Loucy (cell line): ENCODE measurements at regions not wholly inside any gene's neighbourhood (a gene's known extent, or its start where the extent isn't known, plus 50 kb on each side); places are given as distances from the start of the nearest gene placed in this dataset.

ENCODE experiments used
- H2AFZ ChIP-seq: fragments of 200-600 bp; sonication (generic); 2 replicates; pipeline ENCODE4 v1.6.0; 2016; ENCODE audit warnings: antibody characterized with exemption, mild to moderate bottlenecking, low read length, moderate library complexity
- H3F3A ChIP-seq: fragments of 200-600 bp; 2 replicates; pipeline ENCODE4 v1.6.0; 2016; ENCODE audit warnings: antibody characterized with exemption, low read depth, mild to moderate bottlenecking
- H3K27me3 ChIP-seq: fragments of 200-600 bp; sonication (generic); 2 replicates; pipeline ENCODE4 v1.6.1; 2014; ENCODE audit warnings: low read length, mild to moderate bottlenecking; ENCODE audit not compliant: insufficient read depth, poor library complexity, severe bottlenecking
- H3K36me3 ChIP-seq: fragments of 200-600 bp; sonication (generic); 2 replicates; pipeline ENCODE4 v1.6.1; 2016; ENCODE audit warnings: low read length; ENCODE audit not compliant: insufficient read depth
- H3K4me1 ChIP-seq: fragments of 200-600 bp; sonication (generic); 2 replicates; pipeline ENCODE4 v1.5.1; 2014; ENCODE audit warnings: low read length, mild to moderate bottlenecking; ENCODE audit not compliant: insufficient read depth, poor library complexity, severe bottlenecking
- H3K4me2 ChIP-seq: fragments of 200-600 bp; sonication (generic); 2 replicates; pipeline ENCODE4 v1.6.0; 2014; ENCODE audit warnings: antibody characterized with exemption, low read length, low read depth, mild to moderate bottlenecking; ENCODE audit not compliant: poor library complexity, severe bottlenecking
- H3K4me3 ChIP-seq: fragments of 200-600 bp; sonication (generic); 2 replicates; pipeline ENCODE4 v1.5.1; 2014; ENCODE audit warnings: low read length, mild to moderate bottlenecking, mixed read lengths; ENCODE audit not compliant: poor library complexity, severe bottlenecking
- H3K79me2 ChIP-seq: fragments of 200-600 bp; sonication (generic); 2 replicates; pipeline ENCODE4 v1.6.1; 2014; ENCODE audit warnings: low read length; ENCODE audit not compliant: insufficient read depth
- H3K9ac ChIP-seq: fragments of 200-600 bp; sonication (generic); 2 replicates; pipeline ENCODE4 v1.6.0; 2014; ENCODE audit warnings: mild to moderate bottlenecking, low read depth, low read length, moderate library complexity; ENCODE audit not compliant: poor library complexity, severe bottlenecking
- H3K9me2 ChIP-seq: fragments of 200-600 bp; sonication (generic); replicated peaks from 2 replicates; pipeline ENCODE4 v1.6.1; 2016; ENCODE audit warnings: low read depth, low read length, mixed read lengths
- H3K9me3 ChIP-seq: fragments of 200-600 bp; sonication (generic); 2 replicates; pipeline ENCODE4 v1.6.1; 2014; ENCODE audit warnings: mild to moderate bottlenecking, antibody characterized with exemption, low read length, low read depth; ENCODE audit not compliant: insufficient read depth
- H4K20me1 ChIP-seq: fragments of 200-600 bp; sonication (generic); 2 replicates; pipeline ENCODE4 v1.6.0; 2014; ENCODE audit warnings: antibody characterized with exemption, low read length, mild to moderate bottlenecking; ENCODE audit not compliant: insufficient read depth, poor library complexity, severe bottlenecking
- CTCF ChIP-seq: fragments of 200-600 bp; sonication (generic); conservative IDR thresholded peaks from 2 replicates; pipeline ENCODE4 v1.5.1; 2014; ENCODE audit warnings: mild to moderate bottlenecking, antibody characterized with exemption, low read length
- EZH2phosphoT487 ChIP-seq: fragments of 200-600 bp; IDR thresholded peaks from 2 replicates; pipeline ENCODE4 v1.6.1; 2018; ENCODE audit warnings: antibody characterized with exemption, mild to moderate bottlenecking, moderate library complexity, borderline replicate concordance

DNA sequence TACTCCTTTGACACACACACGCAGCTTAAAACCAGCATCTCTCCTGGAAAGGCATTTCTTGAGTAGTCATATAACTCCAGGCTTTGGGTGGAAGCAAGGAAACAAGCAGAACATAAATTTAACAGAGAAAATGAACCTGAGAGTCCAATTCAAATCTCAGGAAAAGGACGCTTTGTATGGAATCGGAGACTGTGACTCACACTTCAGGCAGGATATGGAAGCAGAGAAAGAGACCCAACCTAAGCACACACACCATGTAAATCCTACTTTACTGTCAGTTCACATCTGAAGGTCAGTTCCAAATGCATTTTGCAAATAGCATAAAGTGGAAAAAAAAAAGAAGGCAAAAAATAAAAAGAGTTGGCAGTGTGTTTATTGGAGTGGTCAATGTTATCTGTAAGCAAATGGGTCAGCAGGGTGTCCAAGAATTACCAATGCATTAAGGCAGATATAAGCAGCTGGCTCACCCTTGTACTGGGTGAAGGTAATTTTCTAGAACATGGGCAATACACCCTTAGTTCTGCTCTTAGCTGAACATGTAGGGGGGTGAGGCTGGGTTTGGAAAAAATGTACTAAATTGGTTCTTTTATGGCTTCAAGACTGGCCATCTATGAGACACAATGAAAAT is 283.7 kb upstream of the NT5E start:
- Histone ChIP-seq H3K4me1 (no peaks in the 10 kb centered on the region), H3K4me3 (no peak overlapping the region), H3K79me2 (no peaks in the 10 kb centered on the region), H4K20me1 (no peaks in the 10 kb centered on the region), H2AFZ (no peak overlapping the region), H3K27me3 (no peaks in the 10 kb centered on the region), H3F3A (no peaks in the 10 kb centered on the region), H3K36me3 (no peaks in the 10 kb centered on the region), H3K9me2 (no peaks in the 10 kb centered on the region), H3K9me3 (no peaks in the 10 kb centered on the region), H3K9ac (no peak overlapping the region), H3K4me2 (no peak overlapping the region)
- TF ChIP-seq EZH2phosphoT487 (no peak), CTCF (no peak)

- no peaks in the 10 kb centered on the region for H3K27me3 ChIP-seq
- no peaks in the 10 kb centered on the region for H3K79me2 ChIP-seq
- H3F3A ChIP-seq: no peaks in the 10 kb centered on the region
- TF ChIP-seq CTCF: no peak
- no peak for TF ChIP-seq EZH2phosphoT487
- no peak overlapping the region for H3K4me2 ChIP-seq
- H4K20me1 ChIP-seq: no peaks in the 10 kb centered on the region
- no peaks in the 10 kb centered on the region for H3K4me1 ChIP-seq
- H2AFZ ChIP-seq: no peak overlapping the region
- H3K4me3 ChIP-seq: no peak overlapping the region
- no peak overlapping the region for H3K9ac ChIP-seq
- no peaks in the 10 kb centered on the region for H3K9me2 ChIP-seq
- no peaks in the 10 kb centered on the region for H3K9me3 ChIP-seq
- no peaks in the 10 kb centered on the region for H3K36me3 ChIP-seq
Observed at GRCh38 chr6:85163156-85164080, 286.5 kb upstream of the NT5E start.

DNA sequence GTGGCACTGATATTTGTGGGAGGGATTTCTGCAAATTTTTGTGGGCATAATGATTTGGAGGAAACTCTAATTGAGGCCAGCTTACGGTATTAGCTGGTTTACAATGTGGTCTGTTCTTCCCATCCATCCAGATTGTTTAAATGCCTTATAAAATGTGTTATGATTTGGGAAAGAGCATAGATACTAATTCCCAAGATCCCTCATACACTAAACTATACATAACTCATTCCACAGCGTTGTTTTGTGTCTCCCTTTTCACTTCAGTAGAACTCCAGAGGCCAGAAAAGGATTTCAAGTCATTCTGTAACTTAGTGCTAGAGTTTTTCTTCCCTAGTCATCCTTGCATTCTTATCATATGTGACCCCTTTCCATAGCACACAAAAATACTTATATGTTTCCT is 292.6 kb upstream of the NT5E start:
- no peaks in the 10 kb centered on the region for H3K4me1 ChIP-seq
- H2AFZ ChIP-seq: no peak overlapping the region
- H3K27me3 ChIP-seq: no peaks in the 10 kb centered on the region
- H3K9ac ChIP-seq: no peak overlapping the region
- H3K9me3 ChIP-seq: no peaks in the 10 kb centered on the region
- H3K4me3 ChIP-seq: no peak overlapping the region
- H4K20me1 ChIP-seq: no peaks in the 10 kb centered on the region
- no peaks in the 10 kb centered on the region for H3F3A ChIP-seq
- TF ChIP-seq CTCF (no peak), EZH2phosphoT487 (no peak)
- H3K9me2 ChIP-seq: no peaks in the 10 kb centered on the region
- H3K4me2 ChIP-seq: no peak overlapping the region
- H3K36me3 ChIP-seq: no peaks in the 10 kb centered on the region
- H3K79me2 ChIP-seq: no peaks in the 10 kb centered on the region
